HG03280 (cell line): ENCODE measurements at regions not wholly inside any gene's neighbourhood (a gene's known extent, or its start where the extent isn't known, plus 50 kb on each side); places are given as distances from the start of the nearest gene placed in this dataset.
A peak's percentile ranks its signal among the peaks of the same experiment; 100 is the strongest.
"Not testable (repeated sequence)": the region's sequence is repeated elsewhere in the genome, so short reads cannot be mapped to it uniquely, and the experiment has no call there.

Source experiments
- ATAC-seq: cut with Tn5 transposase; IDR thresholded peaks from one replicate; pipeline ENCODE4 v1.9.1; 2021; ENCODE audit warnings: mild to moderate bottlenecking, moderate library complexity; ENCODE audit not compliant: unreplicated experiment

GRCh38 chr2:208794288-208794975 is 387.8 kb downstream of the PTH2R start:
- no peak for ATAC-seq

GRCh38 chr2:208798698-208799097 is 392.1 kb downstream of the PTH2R start:
- no peak for ATAC-seq

- no peak for ATAC-seq
Measured at GRCh38 chr2:208799397-208799796, 392.8 kb downstream of the PTH2R start.

- ATAC-seq, result not testable (repeated sequence)
Measured at GRCh38 chr2:208800887-208801286, 394.3 kb downstream of the PTH2R start.

- no peak for ATAC-seq
Measured at GRCh38 chr2:208807756-208808155, 401.2 kb downstream of the PTH2R start.

- ATAC-seq, result not testable (repeated sequence)
Measured at GRCh38 chr2:208811885-208812284, 405.3 kb downstream of the PTH2R start.

- ATAC-seq, result no peak
Measured at GRCh38 chr2:208819190-208819589, 412.6 kb downstream of the PTH2R start.

- no peak for ATAC-seq
Measured at GRCh38 chr2:208820014-208820688, 413.6 kb downstream of the PTH2R start.

- no peak for ATAC-seq
Measured at GRCh38 chr2:208827109-208827508, 420.5 kb downstream of the PTH2R start.

GRCh38 chr2:208827549-208828221 is 421.1 kb downstream of the PTH2R start:
- ATAC-seq, result no peak

GRCh38 chr2:208830203-208830602 is 423.6 kb downstream of the PTH2R start:
- no peak for ATAC-seq

- ATAC-seq, result no peak
Measured at GRCh38 chr2:208847651-208848050, 441.1 kb downstream of the PTH2R start.

GRCh38 chr2:208854717-208855116 is 448.1 kb downstream of the PTH2R start:
- no peak for ATAC-seq

GRCh38 chr2:208867374-208867773 is 460.8 kb downstream of the PTH2R start:
- ATAC-seq, result no peak

- peak; percentile 77 for ATAC-seq
Measured at GRCh38 chr2:208872591-208872990, 466.0 kb downstream of the PTH2R start.

- no peak for ATAC-seq
Measured at GRCh38 chr2:208879666-208880065, 473.1 kb downstream of the PTH2R start.

- no peak for ATAC-seq
Measured at GRCh38 chr2:208880171-208880570, 473.6 kb downstream of the PTH2R start.

- ATAC-seq, result no peak
Measured at GRCh38 chr2:208890486-208890885, 483.9 kb downstream of the PTH2R start.

GRCh38 chr2:208892203-208892602 is 485.6 kb downstream of the PTH2R start:
- ATAC-seq, result no peak

- no peak for ATAC-seq
Measured at GRCh38 chr2:208906330-208906729, 499.7 kb downstream of the PTH2R start.

GRCh38 chr2:208915401-208915800 is 508.4 kb upstream of the MAP2 start:
- no peak for ATAC-seq

GRCh38 chr2:208916881-208917280 is 507.0 kb upstream of the MAP2 start:
- no peak for ATAC-seq
